Muscle layer of duodenum (tissue), 2 donors: ENCODE measurements at regions not wholly inside any gene's neighbourhood (a gene's known extent, or its start where the extent isn't known, plus 50 kb on each side); places are given as distances from the start of the nearest gene placed in this dataset.

Experiments
- H3K27ac ChIP-seq: one replicate; pipeline ENCODE4 v1.7.0; 2013; ENCODE audit warnings: mild to moderate bottlenecking, low read length
- H3K27me3 ChIP-seq: one replicate; pipeline ENCODE4 v1.7.0; 2013; ENCODE audit warnings: low read depth, mild to moderate bottlenecking, control low read depth, low read length
- H3K36me3 ChIP-seq, 2 donors: one replicate each; pipeline ENCODE4 v1.7.0; 2013; ENCODE audit warnings: low read length in 2 of 2, control low read depth in 1 of 2, mild to moderate bottlenecking in 1 of 2; ENCODE audit not compliant: insufficient read depth in 2 of 2, control insufficient read depth in 1 of 2
- H3K4me1 ChIP-seq, 2 donors: one replicate each; pipeline ENCODE4 v1.7.0; 2013; ENCODE audit warnings: low read length in 2 of 2, mild to moderate bottlenecking in 2 of 2, control low read depth in 1 of 2, moderate library complexity in 1 of 2; ENCODE audit not compliant: insufficient read depth in 2 of 2, control insufficient read depth in 1 of 2
- H3K4me3 ChIP-seq, 2 donors: one replicate each; pipeline ENCODE4 v1.7.0; 2013; ENCODE audit warnings: low read length in 2 of 2, low read depth in 1 of 2, mild to moderate bottlenecking in 1 of 2
- H3K9me3 ChIP-seq, 2 donors: one replicate each; pipeline ENCODE4 v1.7.0; 2013; ENCODE audit warnings: low read length in 2 of 2, control low read depth in 1 of 2, mild to moderate bottlenecking in 1 of 2; ENCODE audit not compliant: control insufficient read depth in 1 of 2
- donor health status: healthy.

DNA sequence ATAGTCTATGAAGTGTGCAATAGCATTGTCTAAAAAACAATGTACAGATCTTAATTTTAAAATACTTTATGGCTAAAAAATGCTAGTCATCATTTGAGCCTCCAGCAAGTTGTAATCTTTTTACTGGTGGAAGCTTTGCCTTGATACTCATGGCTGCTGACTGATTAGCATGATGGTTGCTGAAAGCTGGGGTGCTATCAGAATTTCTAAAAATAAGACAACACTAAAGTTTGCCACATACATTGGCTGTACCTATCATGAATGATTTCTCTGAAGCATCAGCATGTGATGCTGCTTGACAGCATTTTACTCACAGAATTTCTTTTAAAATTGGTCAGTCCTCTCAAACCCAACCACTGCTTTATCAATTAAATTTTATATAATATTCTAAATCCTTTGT is 101.5 kb upstream of the TMEM168 start:
- no peak overlapping the region for H3K27ac ChIP-seq
- H3K4me1 ChIP-seq: peaks cover 0 to 3% of the 10 kb centered on the region in 2 donors
- H3K4me3 ChIP-seq: no peak overlapping the region
- H3K27me3 ChIP-seq: no peaks in the 10 kb centered on the region
- H3K36me3 ChIP-seq: peaks cover 0 to 17% of the 10 kb centered on the region in 2 donors
- no peaks in the 10 kb centered on the region for H3K9me3 ChIP-seq

GRCh38 chr7:112889834-112890438 is 99.7 kb upstream of the TMEM168 start:
- no peak overlapping the region for H3K4me3 ChIP-seq
- no peaks in the 10 kb centered on the region for H3K4me1 ChIP-seq
- H3K36me3 ChIP-seq: peaks cover 0 to 17% of the 10 kb centered on the region in 2 donors
- no peaks in the 10 kb centered on the region for H3K27me3 ChIP-seq
- H3K27ac ChIP-seq: no peak overlapping the region
- H3K9me3 ChIP-seq: no peaks in the 10 kb centered on the region

- no peaks in the 10 kb centered on the region for H3K4me1 ChIP-seq
- no peak overlapping the region for H3K27ac ChIP-seq
- no peak overlapping the region for H3K4me3 ChIP-seq
- peaks cover 0 to 11% of the 10 kb centered on the region in 2 donors for H3K36me3 ChIP-seq
- no peaks in the 10 kb centered on the region for H3K27me3 ChIP-seq
- no peaks in the 10 kb centered on the region for H3K9me3 ChIP-seq
Measured at GRCh38 chr7:112889268-112889667, 99.1 kb upstream of the TMEM168 start.

DNA sequence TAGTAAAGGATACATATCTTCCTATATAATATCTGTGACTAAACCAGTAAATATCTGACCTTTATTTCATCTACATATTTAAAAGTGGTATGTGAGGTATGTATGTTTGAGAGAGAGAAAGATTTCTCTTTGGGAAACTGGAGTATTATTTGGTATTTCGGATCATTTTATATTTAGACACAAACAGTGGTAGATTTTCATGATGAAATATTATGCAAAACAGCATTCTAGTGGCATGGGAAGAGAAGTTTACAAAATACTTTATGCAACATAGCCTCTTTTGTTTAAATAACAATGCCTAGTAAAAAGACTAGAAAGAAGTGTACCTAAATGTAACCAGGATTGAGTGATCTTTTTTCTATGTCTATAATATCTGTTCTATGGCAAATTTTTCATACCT is 98.6 kb upstream of the TMEM168 start:
- Histone ChIP-seq H3K27me3 (no peaks in the 10 kb centered on the region), H3K4me1 (no peaks in the 10 kb centered on the region), H3K36me3 (peaks cover 0 to 8% of the 10 kb centered on the region in 2 donors), H3K27ac (no peak overlapping the region), H3K9me3 (no peaks in the 10 kb centered on the region), H3K4me3 (no peak overlapping the region)

- H3K27me3 ChIP-seq: no peaks in the 10 kb centered on the region
- no peaks in the 10 kb centered on the region for H3K9me3 ChIP-seq
- H3K36me3 ChIP-seq: peaks cover 0 to under 1% of the 10 kb centered on the region in 2 donors
- no peak overlapping the region for H3K27ac ChIP-seq
- H3K4me1 ChIP-seq: peaks cover 0 to 7% of the 10 kb centered on the region in 2 donors
- H3K4me3 ChIP-seq: no peak overlapping the region
Measured at GRCh38 chr7:112887976-112888375, 97.8 kb upstream of the TMEM168 start.

- Histone ChIP-seq H3K36me3 (no peaks in the 10 kb centered on the region), H3K9me3 (no peaks in the 10 kb centered on the region), H3K27ac (no peak overlapping the region), H3K4me3 (no peak overlapping the region), H3K27me3 (no peaks in the 10 kb centered on the region), H3K4me1 (peaks cover 0 to 11% of the 10 kb centered on the region in 2 donors)
Measured at GRCh38 chr7:112887337-112887736, 97.1 kb upstream of the TMEM168 start.

- no peaks in the 10 kb centered on the region for H3K27me3 ChIP-seq
- H3K4me1 ChIP-seq: peaks cover 0 to 11% of the 10 kb centered on the region in 2 donors
- H3K27ac ChIP-seq: no peak overlapping the region
- H3K9me3 ChIP-seq: no peaks in the 10 kb centered on the region
- H3K36me3 ChIP-seq: no peaks in the 10 kb centered on the region
- no peak overlapping the region for H3K4me3 ChIP-seq
Measured at GRCh38 chr7:112886208-112886607, 96.0 kb upstream of the TMEM168 start.

DNA sequence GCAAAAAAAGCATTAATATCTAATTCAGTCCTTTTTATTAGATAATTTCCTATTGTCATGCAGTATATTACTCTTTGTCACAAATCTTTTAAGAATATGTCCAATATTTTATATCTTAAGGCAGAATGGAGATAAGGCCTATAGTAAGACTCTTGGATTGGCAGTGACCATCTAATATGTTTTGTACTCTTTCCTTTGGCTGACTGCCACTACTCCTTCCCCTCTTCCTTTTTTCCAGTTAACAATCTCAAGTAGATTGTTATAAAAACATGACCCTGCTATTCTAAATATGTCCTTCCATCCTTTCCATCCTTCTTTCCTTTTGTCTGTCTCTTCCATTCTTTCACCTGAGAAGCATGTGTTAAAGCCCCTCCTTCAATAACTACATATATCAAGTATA is 92.8 kb upstream of the TMEM168 start:
- no peaks in the 10 kb centered on the region for H3K9me3 ChIP-seq
- H3K4me1 ChIP-seq: peaks cover 0 to 11% of the 10 kb centered on the region in 2 donors
- H3K4me3 ChIP-seq: no peak overlapping the region
- no peaks in the 10 kb centered on the region for H3K36me3 ChIP-seq
- no peaks in the 10 kb centered on the region for H3K27me3 ChIP-seq
- H3K27ac ChIP-seq: no peak overlapping the region

DNA sequence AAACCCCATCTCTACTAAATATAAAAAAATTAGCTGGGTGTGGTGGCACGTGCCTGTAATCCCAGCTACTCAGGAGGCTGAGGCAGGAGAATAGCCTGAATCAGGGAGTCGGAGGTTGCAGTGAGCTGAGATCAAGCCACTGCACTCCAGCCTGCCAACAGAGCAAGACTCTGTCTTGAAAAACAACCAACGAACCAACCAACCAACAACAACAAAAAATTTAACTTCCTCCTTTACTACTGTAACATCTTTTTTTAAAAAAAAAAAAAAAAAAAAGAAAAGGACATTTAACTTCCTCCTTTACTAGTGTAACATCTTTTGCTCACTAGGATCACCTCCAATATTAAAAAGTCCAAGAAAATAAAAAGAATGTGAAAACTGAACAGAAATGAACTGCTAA is 92.3 kb upstream of the TMEM168 start:
- Histone ChIP-seq H3K4me3 (no peak overlapping the region), H3K9me3 (no peaks in the 10 kb centered on the region), H3K36me3 (peaks cover 0 to 4% of the 10 kb centered on the region in 2 donors), H3K27ac (no peak overlapping the region), H3K27me3 (no peaks in the 10 kb centered on the region), H3K4me1 (peaks cover 0 to 11% of the 10 kb centered on the region in 2 donors)

- Histone ChIP-seq H3K9me3 (no peaks in the 10 kb centered on the region), H3K36me3 (peaks cover 0 to 6% of the 10 kb centered on the region in 2 donors), H3K27me3 (no peaks in the 10 kb centered on the region), H3K4me1 (peaks cover 0 to 11% of the 10 kb centered on the region in 2 donors), H3K4me3 (no peak overlapping the region), H3K27ac (no peak overlapping the region)
Measured at GRCh38 chr7:112882022-112882421, 91.8 kb upstream of the TMEM168 start.

- Histone ChIP-seq H3K36me3 (peaks cover 0 to 6% of the 10 kb centered on the region in 2 donors), H3K4me3 (no peak overlapping the region), H3K9me3 (no peaks in the 10 kb centered on the region), H3K27me3 (no peaks in the 10 kb centered on the region), H3K4me1 (peaks cover 0 to 11% of the 10 kb centered on the region in 2 donors), H3K27ac (no peak overlapping the region)
Measured at GRCh38 chr7:112880818-112881418, 90.7 kb upstream of the TMEM168 start.
